Lung (tissue), 11 donors: ENCODE measurements at regions not wholly inside any gene's neighbourhood (a gene's known extent, or its start where the extent isn't known, plus 50 kb on each side); places are given as distances from the start of the nearest gene placed in this dataset.

ENCODE experiments used
- ATAC-seq: fragments of 200-7000 bp; cut with Tn5 transposase; one replicate; pipeline ENCODE4 v1.9.1; 2020; ENCODE audit warnings: moderate number of reproducible peaks; ENCODE audit not compliant: insufficient read depth, low FRiP score
- DNase-seq, 3 donors: peaks; one replicate each; pipeline ENCODE4 v3.0.0-alpha.2; 2013 to 2017
- H3K27ac ChIP-seq, 2 donors: one replicate each; pipeline ENCODE4 v1.5.1; 2013; ENCODE audit warnings: mild to moderate bottlenecking in 2 of 2, moderate library complexity in 2 of 2, control low read depth in 1 of 2, inconsistent platforms in 1 of 2, low read depth in 1 of 2, low read length in 1 of 2
- H3K27me3 ChIP-seq, 3 donors: one replicate each; pipeline ENCODE4 v1.5.1; 2013; ENCODE audit warnings: low read length in 2 of 3; ENCODE audit not compliant: control insufficient read depth in 3 of 3, insufficient read depth in 3 of 3
- H3K36me3 ChIP-seq, 4 donors: one replicate each; pipeline ENCODE4 v1.5.1; 2013; ENCODE audit warnings: low read length in 4 of 4, mild to moderate bottlenecking in 1 of 4, moderate library complexity in 1 of 4; ENCODE audit not compliant: control insufficient read depth in 4 of 4, insufficient read depth in 4 of 4
- H3K4me1 ChIP-seq, 5 donors: one replicate each; pipeline ENCODE4 v1.5.1; 2013; ENCODE audit warnings: low read length in 5 of 5, mild to moderate bottlenecking in 2 of 5, moderate library complexity in 1 of 5; ENCODE audit not compliant: control insufficient read depth in 5 of 5, insufficient read depth in 5 of 5
- H3K4me3 ChIP-seq: one replicate; pipeline ENCODE4 v1.5.1; 2013; ENCODE audit warnings: mild to moderate bottlenecking, control low read depth, moderate library complexity
- H3K9ac ChIP-seq, 2 donors: one replicate each; pipeline ENCODE4 v1.5.1; 2013; ENCODE audit warnings: low read length in 2 of 2, control low read depth in 1 of 2; ENCODE audit not compliant: insufficient read depth in 1 of 2
- H3K9me3 ChIP-seq, 4 donors: one replicate each; pipeline ENCODE4 v1.5.1; 2013; ENCODE audit warnings: low read length in 3 of 4, mild to moderate bottlenecking in 1 of 4, moderate library complexity in 1 of 4; ENCODE audit not compliant: control insufficient read depth in 4 of 4, insufficient read depth in 3 of 4
- WGBS, 2 donors: extraction: QIAGEN DNeasy Blood & Tissue Kit; methylation state at CpG; one replicate each; pipeline ENCODE4 v1.1.7; 2013; 5-methylcytosine and 5-hydroxymethylcytosine counted together
- TF ChIP-seq, protein P1 (sequence below): IDR thresholded peaks from 2 replicates; pipeline ENCODE4 v1.5.1; 2012; ENCODE audit warnings: mild to moderate bottlenecking; ENCODE audit errors: control extremely low read depth, extremely low read depth
- donor health status: control.
- donor health status: control.
- donor health status: Bipolar disorder and iron deficiency.
- donor health status: healthy.
- donor health status: DM: yes; HTN: yes; CAD: no.

DNA sequence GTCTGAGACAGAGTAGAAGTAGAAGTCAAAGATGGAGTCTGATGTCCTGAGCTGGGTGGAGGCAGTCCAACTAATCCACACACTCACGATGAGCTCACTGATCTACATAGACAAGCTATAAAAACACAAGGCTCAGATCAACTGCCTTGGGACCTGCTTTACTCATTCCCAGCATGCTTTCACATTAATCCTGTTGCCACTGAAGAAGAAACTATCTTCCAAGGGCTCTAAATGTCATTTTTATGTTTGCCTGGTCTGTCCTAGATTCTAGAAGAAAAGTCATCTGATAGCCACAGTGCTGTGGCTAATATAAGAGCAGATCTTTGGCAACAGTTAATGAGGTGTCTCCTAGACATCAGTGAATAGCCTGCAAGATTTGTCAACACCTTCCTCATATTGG, 522.7 kb downstream of the NUF2 start:
- WGBS, 2 donors: 80 to 86% methylated on average over 1 of the region's 1 CpG
- TF ChIP-seq, protein P1, sequence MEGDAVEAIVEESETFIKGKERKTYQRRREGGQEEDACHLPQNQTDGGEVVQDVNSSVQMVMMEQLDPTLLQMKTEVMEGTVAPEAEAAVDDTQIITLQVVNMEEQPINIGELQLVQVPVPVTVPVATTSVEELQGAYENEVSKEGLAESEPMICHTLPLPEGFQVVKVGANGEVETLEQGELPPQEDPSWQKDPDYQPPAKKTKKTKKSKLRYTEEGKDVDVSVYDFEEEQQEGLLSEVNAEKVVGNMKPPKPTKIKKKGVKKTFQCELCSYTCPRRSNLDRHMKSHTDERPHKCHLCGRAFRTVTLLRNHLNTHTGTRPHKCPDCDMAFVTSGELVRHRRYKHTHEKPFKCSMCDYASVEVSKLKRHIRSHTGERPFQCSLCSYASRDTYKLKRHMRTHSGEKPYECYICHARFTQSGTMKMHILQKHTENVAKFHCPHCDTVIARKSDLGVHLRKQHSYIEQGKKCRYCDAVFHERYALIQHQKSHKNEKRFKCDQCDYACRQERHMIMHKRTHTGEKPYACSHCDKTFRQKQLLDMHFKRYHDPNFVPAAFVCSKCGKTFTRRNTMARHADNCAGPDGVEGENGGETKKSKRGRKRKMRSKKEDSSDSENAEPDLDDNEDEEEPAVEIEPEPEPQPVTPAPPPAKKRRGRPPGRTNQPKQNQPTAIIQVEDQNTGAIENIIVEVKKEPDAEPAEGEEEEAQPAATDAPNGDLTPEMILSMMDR: no peak
- ATAC-seq (no peak), DNase-seq (no peak)
- no peaks in the 10 kb centered on the region for H3K27me3 ChIP-seq
- peak overlapping the region in 1 of 2 donors; percentile 33 for H3K27ac ChIP-seq
- peaks cover 0 to 4% (median 0%) of the 10 kb centered on the region in 5 donors for H3K4me1 ChIP-seq
- no peak overlapping the region for H3K9ac ChIP-seq
- no peaks in the 10 kb centered on the region for H3K9me3 ChIP-seq
- H3K4me3 ChIP-seq: no peak overlapping the region
- no peaks in the 10 kb centered on the region for H3K36me3 ChIP-seq

DNA sequence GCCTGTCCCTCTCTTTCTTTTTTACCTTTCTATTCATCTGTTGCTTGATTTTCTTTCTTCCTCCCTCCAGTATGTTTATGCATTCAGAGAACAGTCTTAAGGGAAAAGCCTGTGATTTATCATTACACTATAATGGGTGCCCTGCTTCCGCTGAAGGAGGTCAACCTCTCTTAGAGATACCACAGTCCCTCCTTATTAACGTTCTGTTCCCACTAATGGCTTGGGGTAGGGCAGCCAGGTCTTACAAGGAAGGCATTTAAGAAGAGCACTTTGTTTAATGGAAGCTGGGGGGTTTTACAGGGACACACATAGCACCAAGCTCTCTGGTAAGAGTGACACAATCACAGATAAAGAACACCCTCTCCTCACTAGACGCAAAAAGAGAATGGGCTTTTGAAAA, 523.5 kb downstream of the NUF2 start:
- H3K4me1 ChIP-seq: peaks cover 0 to 4% (median 0%) of the 10 kb centered on the region in 5 donors
- ATAC-seq (no peak), DNase-seq (no peak)
- WGBS, 2 donors: 72 to 76% methylated on average over 3 of the region's 3 CpGs
- no peak overlapping the region for H3K4me3 ChIP-seq
- TF ChIP-seq, protein P1: no peak
- H3K9me3 ChIP-seq: no peaks in the 10 kb centered on the region
- H3K27me3 ChIP-seq: no peaks in the 10 kb centered on the region
- H3K27ac ChIP-seq: no peak overlapping the region
- no peak overlapping the region for H3K9ac ChIP-seq
- H3K36me3 ChIP-seq: no peaks in the 10 kb centered on the region

DNA sequence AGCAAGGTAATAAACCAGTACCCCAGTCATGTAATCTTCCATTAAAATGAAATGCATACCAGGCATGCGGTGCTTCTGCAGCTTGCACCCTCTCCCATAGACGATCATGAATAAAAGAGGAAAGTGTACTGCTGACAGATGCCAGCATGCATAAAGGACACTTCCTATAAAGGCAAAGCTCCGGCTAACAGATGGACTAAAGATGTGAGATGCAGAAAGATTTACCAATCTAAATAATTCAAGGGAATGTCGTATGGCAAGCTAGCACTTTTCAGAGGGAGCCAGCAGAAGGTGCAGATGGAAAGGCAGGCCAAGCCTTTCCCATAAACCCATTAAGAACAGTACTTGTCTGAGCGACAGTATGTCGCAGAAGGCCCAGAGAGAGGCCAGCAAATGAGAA, 542.0 kb downstream of the NUF2 start:
- TF ChIP-seq, protein P1: no peak
- Histone ChIP-seq H3K9me3 (no peaks in the 10 kb centered on the region), H3K36me3 (no peaks in the 10 kb centered on the region), H3K27ac (no peak overlapping the region), H3K9ac (no peak overlapping the region), H3K4me1 (peaks cover 0 to 5% (median 0%) of the 10 kb centered on the region in 5 donors), H3K27me3 (no peaks in the 10 kb centered on the region), H3K4me3 (no peak overlapping the region)
- 85 to 89% methylated on average over 6 of the region's 6 CpGs for WGBS, 2 donors
- no peak for DNase-seq
- ATAC-seq: no peak

DNA sequence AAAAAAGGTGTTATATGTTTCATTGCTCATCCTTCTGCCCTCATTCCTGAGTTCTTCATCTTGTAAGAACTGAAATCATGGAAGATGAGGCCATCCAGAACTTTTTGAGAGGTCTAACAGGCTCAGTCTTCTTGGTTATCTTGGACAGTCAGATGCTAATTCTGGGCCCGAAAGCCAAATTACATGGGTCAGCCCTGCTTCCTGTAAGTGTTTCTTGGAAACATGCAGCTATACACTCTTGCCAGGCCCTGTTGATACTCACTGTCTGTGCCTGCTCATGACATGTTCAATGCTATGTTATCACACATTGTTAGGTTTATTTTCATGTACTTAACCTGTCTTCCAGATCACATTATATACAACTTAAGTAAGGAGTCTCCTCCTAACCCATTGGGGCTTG, 542.5 kb downstream of the NUF2 start:
- ATAC-seq (no peak), DNase-seq (no peak)
- H3K36me3 ChIP-seq: no peaks in the 10 kb centered on the region
- H3K27ac ChIP-seq: no peak overlapping the region
- TF ChIP-seq, protein P1: no peak
- H3K4me1 ChIP-seq: peaks cover 0 to 5% (median 0%) of the 10 kb centered on the region in 5 donors
- no peaks in the 10 kb centered on the region for H3K9me3 ChIP-seq
- H3K9ac ChIP-seq: no peak overlapping the region
- WGBS, 2 donors: 75 to 76% methylated on average over 1 of the region's 1 CpG
- H3K4me3 ChIP-seq: no peak overlapping the region
- no peaks in the 10 kb centered on the region for H3K27me3 ChIP-seq
